ENCODE measurements at regions not wholly inside any gene's neighbourhood (a gene's known extent, or its start where the extent isn't known, plus 50 kb on each side); places are given as distances from the start of the nearest gene placed in this dataset.

- DNase-seq (ENCODE audit: low read depth in 1 of 2, low spot score in 2 of 2) (no peak), FAIRE-seq (no peak)
- Histone ChIP-seq H3K18ac (ENCODE audit: extremely low read depth, low read length) (no peak overlapping the region), H2BK20ac (ENCODE audit: low read length) (no peak overlapping the region), H3K9me3 (ENCODE audit: insufficient read depth in 2 of 2, low read depth in 1 of 2, low read length in 1 of 2) (no peaks in the 10 kb centered on the region), H4K8ac (ENCODE audit: extremely low read depth, insufficient read depth, low read length) (no peak overlapping the region), H3K4ac (replicated peaks; ENCODE audit: insufficient read length, low read depth, low read length) (no peak overlapping the region), H2BK12ac (ENCODE audit: low read depth, low read length) (no peak overlapping the region), H3K79me1 (ENCODE audit: low read depth, low read length) (no peaks in the 10 kb centered on the region), H2AFZ (ENCODE audit: low read length) (no peak overlapping the region), H3K23me2 (ENCODE audit: low read depth, low read length) (no peaks in the 10 kb centered on the region), H4K91ac (replicated peaks; ENCODE audit: insufficient read length, low read length) (no peak overlapping the region), H4K5ac (ENCODE audit: insufficient read length, low read depth, low read length) (no peak overlapping the region), H3K14ac (ENCODE audit: insufficient read length) (no peak overlapping the region), H3K4me2 (ENCODE audit: insufficient read depth in 1 of 2, low read depth in 2 of 2, low read length in 2 of 2) (no peak overlapping the region), H3K27me3 (replicated peaks in 1 of 4; ENCODE audit: control insufficient read depth in 3 of 4, extremely low read depth in 1 of 4, insufficient read depth in 3 of 4, low read length in 3 of 4) (no peaks in the 10 kb centered on the region), H2AK5ac (ENCODE audit: low read depth, low read length) (no peak overlapping the region), H2BK15ac (ENCODE audit: low read length) (no peak overlapping the region), H3K79me2 (ENCODE audit: control insufficient read depth in 1 of 2, insufficient read depth in 2 of 2, low read length in 2 of 2) (no peaks in the 10 kb centered on the region), H3K4me1 (replicated peaks in 1 of 4; ENCODE audit: control insufficient read depth in 3 of 4, insufficient read depth in 4 of 4, low read length in 3 of 4) (0 out of 7 replicates have a peak, but pooled peaks cover 0 to 2% (median 0%) of the 10 kb centered on the region in 4 experiments), H2BK120ac (replicated peaks; ENCODE audit: low read depth, low read length) (no peak overlapping the region), H3K27ac (ENCODE audit: low read depth, low read length) (no peak overlapping the region), H3K56ac (replicated peaks; ENCODE audit: insufficient read length, low read depth, low read length) (no peak overlapping the region), H3K9ac (replicated peaks in 1 of 4; ENCODE audit: extremely low read depth in 1 of 4, low read depth in 3 of 4, low read length in 3 of 4) (no peak overlapping the region), H4K20me1 (replicated peaks in 1 of 2; ENCODE audit: control insufficient read depth in 1 of 2, insufficient read depth in 2 of 2, low read length in 2 of 2) (no peaks in the 10 kb centered on the region), H3K36me3 (ENCODE audit: control insufficient read depth in 2 of 4, insufficient read depth in 4 of 4, low read length in 3 of 4) (no peaks in the 10 kb centered on the region), H3K4me3 (ENCODE audit: extremely low read depth in 1 of 4, insufficient read depth in 2 of 4, low read depth in 3 of 4, low read length in 4 of 4) (no peak overlapping the region), H3K23ac (ENCODE audit: insufficient read length) (no peak overlapping the region), H2BK5ac (ENCODE audit: low read depth, low read length) (no peak overlapping the region)
- ChIA-PET POLR2A (ENCODE audit: partially characterized antibody) (no interaction called here), CTCF (ENCODE audit: partially characterized antibody) (no interaction called here)
- WGBS, 2 experiments (ENCODE audit: extremely low coverage in 1 of 2, insufficient coverage in 1 of 2, insufficient read length in 1 of 2, insufficient replicate concordance in 2 of 2, low coverage in 1 of 2, low lambda C conversion rate in 2 of 2, missing lambda C conversion rate in 1 of 2): 86% methylated on average over 2 of the region's 2 CpGs; no CpG with 5 or more reads in 1 of the 2 experiments
- no peak for TF ChIP-seq POLR2A (IDR thresholded peaks at IDR 0.05; ENCODE audit: control extremely low read depth in 1 of 2, low read depth in 2 of 2, low read length in 2 of 2)
- TF ChIP-seq CHD2 (IDR thresholded peaks at IDR 0.05; ENCODE audit: low read length): no peak
- no peak for TF ChIP-seq CBX5 (IDR thresholded peaks at IDR 0.05; ENCODE audit: low read depth, low read length)
- TF ChIP-seq KDM4A (IDR thresholded peaks at IDR 0.05; ENCODE audit: low read depth, low read length, severe bottlenecking): no peak
- TF ChIP-seq SP1 (IDR thresholded peaks at IDR 0.05; ENCODE audit: low read depth, low read length): no peak
- no peak for TF ChIP-seq POU5F1 (IDR thresholded peaks at IDR 0.05; ENCODE audit: low read depth, low read length)
- TF ChIP-seq NRF1 (IDR thresholded peaks at IDR 0.05; ENCODE audit: low read depth, low read length): no peak
- no peak for TF ChIP-seq TBP (IDR thresholded peaks at IDR 0.05; ENCODE audit: low read depth, low read length)
- no peak for TF ChIP-seq SP4 (IDR thresholded peaks at IDR 0.05; ENCODE audit: low read length)
- no peak for TF ChIP-seq PHF8 (conservative IDR thresholded peaks at IDR 0.05; ENCODE audit: low read depth, low read length)
Observed at GRCh38 chr18:51350081-51350480, 152.6 kb upstream of the MEX3C start.
